HG02981 (cell line): ENCODE measurements at regions not wholly inside any gene's neighbourhood (a gene's known extent, or its start where the extent isn't known, plus 50 kb on each side); places are given as distances from the start of the nearest gene placed in this dataset.
"Not testable (repeated sequence)": the region's sequence is repeated elsewhere in the genome, so short reads cannot be mapped to it uniquely, and the experiment has no call there.

ENCODE experiments used
- ATAC-seq: cut with Tn5 transposase; IDR thresholded peaks from one replicate; pipeline ENCODE4 v1.9.1; 2021; ENCODE audit warnings: mild to moderate bottlenecking, moderate library complexity; ENCODE audit not compliant: unreplicated experiment

GRCh38 chr2:190150413-190150812 lies 87.9 kb upstream of the MSTN start:
- no peak for ATAC-seq

GRCh38 chr2:190149908-190150307 lies 87.4 kb upstream of the MSTN start:
- no peak for ATAC-seq

GRCh38 chr2:190149200-190149599 lies 86.7 kb upstream of the MSTN start:
- ATAC-seq: no peak

- ATAC-seq: not testable (repeated sequence)
Measured at GRCh38 chr2:190146109-190146508, 83.6 kb upstream of the MSTN start.

- not testable (repeated sequence) for ATAC-seq
Measured at GRCh38 chr2:190140474-190140873, 77.9 kb upstream of the MSTN start.

GRCh38 chr2:190139371-190139770 lies 76.8 kb upstream of the MSTN start:
- ATAC-seq: no peak

GRCh38 chr2:190138032-190138431 lies 75.5 kb upstream of the MSTN start:
- no peak for ATAC-seq

GRCh38 chr2:190137561-190137960 lies 75.0 kb upstream of the MSTN start:
- ATAC-seq: no peak

GRCh38 chr2:190136825-190137224 lies 74.3 kb upstream of the MSTN start:
- ATAC-seq: no peak

GRCh38 chr2:190136259-190136658 lies 73.7 kb upstream of the MSTN start:
- no peak for ATAC-seq

- no peak for ATAC-seq
Measured at GRCh38 chr2:190129421-190130199, 67.1 kb upstream of the MSTN start.

- no peak for ATAC-seq
Measured at GRCh38 chr2:190127651-190128050, 65.1 kb upstream of the MSTN start.

- ATAC-seq: no peak
Measured at GRCh38 chr2:190126798-190127197, 64.3 kb upstream of the MSTN start.

- ATAC-seq: no peak
Measured at GRCh38 chr2:190123956-190124355, 61.4 kb upstream of the MSTN start.

GRCh38 chr2:190121971-190122370 lies 59.4 kb upstream of the MSTN start:
- ATAC-seq: peak; percentile 49

- no peak for ATAC-seq
Measured at GRCh38 chr2:190121305-190121704, 58.8 kb upstream of the MSTN start.

GRCh38 chr2:190119923-190120590 lies 57.5 kb upstream of the MSTN start:
- ATAC-seq: no peak

- ATAC-seq: no peak
Measured at GRCh38 chr2:190119257-190119656, 56.7 kb upstream of the MSTN start.

GRCh38 chr2:190117305-190117704 lies 54.8 kb upstream of the MSTN start:
- ATAC-seq: no peak

- no peak for ATAC-seq
Measured at GRCh38 chr2:190113000-190113399, 50.5 kb upstream of the MSTN start.
